Ascending aorta (tissue), 2 donors: ENCODE measurements at regions not wholly inside any gene's neighbourhood (a gene's known extent, or its start where the extent isn't known, plus 50 kb on each side); places are given as distances from the start of the nearest gene placed in this dataset.

Source experiments
- DNase-seq, 2 donors: peaks; one replicate each; pipeline ENCODE4 v3.0.0-alpha.2; 2019; ENCODE audit warnings: low spot score in 2 of 2
- H3K27ac ChIP-seq, 2 donors: fragments of 200-600 bp; sonication (generic); one replicate each; pipeline ENCODE4 v1.5.1; 2016 to 2017; ENCODE audit warnings: mild to moderate bottlenecking in 1 of 2
- H3K27me3 ChIP-seq: fragments of 200-600 bp; sonication (generic); one replicate; pipeline ENCODE4 v1.5.1; 2017
- H3K36me3 ChIP-seq, 2 donors: fragments of 200-600 bp; sonication (generic); one replicate each; pipeline ENCODE4 v1.5.1; 2016
- H3K4me1 ChIP-seq, 2 donors: fragments of 200-600 bp; sonication (generic); one replicate each; pipeline ENCODE4 v1.5.1; 2016 to 2017; ENCODE audit warnings: mild to moderate bottlenecking in 1 of 2
- H3K4me3 ChIP-seq, 2 donors: fragments of 200-600 bp; sonication (generic); one replicate each; pipeline ENCODE4 v1.5.1; 2016 to 2017; ENCODE audit warnings: mild to moderate bottlenecking in 1 of 2
- H3K9me3 ChIP-seq, 2 donors: fragments of 200-600 bp; sonication (generic); one replicate each; pipeline ENCODE4 v1.5.1; 2016
- CTCF ChIP-seq, 3 experiments: fragments of 200-600 bp in 2 of 3; fragments of 450-650 bp in 1 of 3; sonication (generic) in 2 of 3; IDR thresholded peaks; one replicate each; pipeline ENCODE4 v1.5.1; 2016 to 2019; ENCODE audit warnings: antibody characterized with exemption in 3 of 3, mild to moderate bottlenecking in 1 of 3, moderate library complexity in 1 of 3
- intact Hi-C: fragments of 100-400 bp; cut with DNase I; formaldehyde crosslinking; loops from one replicate; pipeline ENCODE4 v1.15.1; 2023

GRCh38 chr22:48906216-48906835, 921.3 kb downstream of the BRD1 start:
- no peaks in the 10 kb centered on the region for H3K9me3 ChIP-seq
- TF ChIP-seq CTCF (IDR thresholded peaks at IDR 0.05), result no peak
- no peaks in the 10 kb centered on the region for H3K27me3 ChIP-seq
- H3K36me3 ChIP-seq, result no peaks in the 10 kb centered on the region
- intact Hi-C loops, result no loop called here
- peak in 1 of 2 donors; percentile 16 for DNase-seq
- H3K4me1 ChIP-seq, result no peaks in the 10 kb centered on the region
- H3K4me3 ChIP-seq, result no peak overlapping the region
- H3K27ac ChIP-seq, result no peak overlapping the region

GRCh38 chr22:48905206-48905975, 922.3 kb downstream of the BRD1 start:
- H3K27ac ChIP-seq, result no peak overlapping the region
- H3K36me3 ChIP-seq, result no peaks in the 10 kb centered on the region
- no peaks in the 10 kb centered on the region for H3K9me3 ChIP-seq
- H3K27me3 ChIP-seq, result no peaks in the 10 kb centered on the region
- no peak for TF ChIP-seq CTCF (IDR thresholded peaks at IDR 0.05)
- no peak overlapping the region for H3K4me3 ChIP-seq
- H3K4me1 ChIP-seq, result no peaks in the 10 kb centered on the region
- intact Hi-C loops, result no loop called here
- DNase-seq, result peak in 1 of 2 donors; percentile 45

GRCh38 chr22:48902983-48903650, 924.6 kb downstream of the BRD1 start:
- peak in 1 of 2 donors; percentile 34 for DNase-seq

GRCh38 chr22:48902001-48902869, 925.4 kb downstream of the BRD1 start:
- intact Hi-C loops, result no loop called here
- no peaks in the 10 kb centered on the region for H3K36me3 ChIP-seq
- DNase-seq, result peak in 1 of 2 donors; percentile 52
- H3K4me3 ChIP-seq, result no peak overlapping the region
- TF ChIP-seq CTCF (IDR thresholded peaks at IDR 0.05), result no peak
- H3K27me3 ChIP-seq, result no peaks in the 10 kb centered on the region
- H3K4me1 ChIP-seq, result no peaks in the 10 kb centered on the region
- no peaks in the 10 kb centered on the region for H3K9me3 ChIP-seq
- no peak overlapping the region for H3K27ac ChIP-seq

More at GRCh38 chr22:48902983-48903650, 924.6 kb downstream of the BRD1 start:
- Histone ChIP-seq H3K27ac (no peak overlapping the region), H3K27me3 (no peaks in the 10 kb centered on the region), H3K4me3 (no peak overlapping the region), H3K9me3 (no peaks in the 10 kb centered on the region), H3K36me3 (no peaks in the 10 kb centered on the region), H3K4me1 (no peaks in the 10 kb centered on the region)
- intact Hi-C loops, result no loop called here
- TF ChIP-seq CTCF (IDR thresholded peaks at IDR 0.05), result no peak

GRCh38 chr22:48901324-48901723, 926.3 kb downstream of the BRD1 start:
- TF ChIP-seq CTCF (IDR thresholded peaks at IDR 0.05), result no peak
- no peak overlapping the region for H3K27ac ChIP-seq
- no peaks in the 10 kb centered on the region for H3K27me3 ChIP-seq
- no peaks in the 10 kb centered on the region for H3K36me3 ChIP-seq
- no peaks in the 10 kb centered on the region for H3K9me3 ChIP-seq
- DNase-seq, result peak in 1 of 2 donors; percentile 22
- H3K4me3 ChIP-seq, result no peak overlapping the region
- no peaks in the 10 kb centered on the region for H3K4me1 ChIP-seq
- intact Hi-C loops, result no loop called here
